ENCODE measurements at regions not wholly inside any gene's neighbourhood (a gene's known extent, or its start where the extent isn't known, plus 50 kb on each side); places are given as distances from the start of the nearest gene placed in this dataset.
"Not testable (repeated sequence)": the region's sequence is repeated elsewhere in the genome, so short reads cannot be mapped to it uniquely, and the experiment has no call there.

DNA sequence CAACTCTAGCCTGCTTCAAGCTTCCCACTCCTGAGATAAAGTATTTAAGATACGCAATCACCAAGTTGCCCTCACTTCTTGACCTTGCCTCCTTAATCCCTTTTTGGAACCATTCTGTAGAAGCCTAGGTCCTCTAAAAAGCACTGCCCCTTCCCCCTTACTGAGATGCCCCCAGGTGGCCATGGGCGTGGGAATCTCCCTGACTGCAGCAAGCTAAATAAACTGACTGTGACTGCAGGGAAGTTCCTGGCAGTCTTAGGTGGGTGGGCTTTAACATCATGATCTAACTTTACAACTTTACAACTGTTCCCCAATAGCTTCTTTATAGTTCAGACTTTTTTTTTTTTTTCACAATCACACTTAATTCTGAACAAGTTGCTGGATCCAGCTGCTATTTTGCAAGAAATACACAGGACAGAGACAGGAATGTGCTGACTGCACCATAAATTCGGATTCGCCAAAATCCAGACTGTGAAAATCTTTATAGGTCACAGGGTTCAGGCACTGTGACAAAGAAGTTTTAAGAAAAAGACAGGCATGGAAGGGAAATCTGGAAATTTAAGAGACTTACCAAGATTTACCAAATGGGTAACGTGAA, 344.2 kb upstream of the SULF2 start:
- ChIA-PET CTCF (no interaction called here), POLR2A (no interaction called here)
- Mint-ChIP-seq H3K9me3 (peaks cover 2% of the 10 kb centered on the region), H3K4me3 (no peak overlapping the region), H3K27ac (no peak overlapping the region), H3K36me3 (ENCODE audit: low read depth) (no peaks in the 10 kb centered on the region), H3K4me1 (ENCODE audit: low read depth) (no peaks in the 10 kb centered on the region), H3K27me3 (peaks cover 6% of the 10 kb centered on the region)
- ATAC-seq (no peak), DNase-seq (no peak)
- TF ChIP-seq, protein P1, sequence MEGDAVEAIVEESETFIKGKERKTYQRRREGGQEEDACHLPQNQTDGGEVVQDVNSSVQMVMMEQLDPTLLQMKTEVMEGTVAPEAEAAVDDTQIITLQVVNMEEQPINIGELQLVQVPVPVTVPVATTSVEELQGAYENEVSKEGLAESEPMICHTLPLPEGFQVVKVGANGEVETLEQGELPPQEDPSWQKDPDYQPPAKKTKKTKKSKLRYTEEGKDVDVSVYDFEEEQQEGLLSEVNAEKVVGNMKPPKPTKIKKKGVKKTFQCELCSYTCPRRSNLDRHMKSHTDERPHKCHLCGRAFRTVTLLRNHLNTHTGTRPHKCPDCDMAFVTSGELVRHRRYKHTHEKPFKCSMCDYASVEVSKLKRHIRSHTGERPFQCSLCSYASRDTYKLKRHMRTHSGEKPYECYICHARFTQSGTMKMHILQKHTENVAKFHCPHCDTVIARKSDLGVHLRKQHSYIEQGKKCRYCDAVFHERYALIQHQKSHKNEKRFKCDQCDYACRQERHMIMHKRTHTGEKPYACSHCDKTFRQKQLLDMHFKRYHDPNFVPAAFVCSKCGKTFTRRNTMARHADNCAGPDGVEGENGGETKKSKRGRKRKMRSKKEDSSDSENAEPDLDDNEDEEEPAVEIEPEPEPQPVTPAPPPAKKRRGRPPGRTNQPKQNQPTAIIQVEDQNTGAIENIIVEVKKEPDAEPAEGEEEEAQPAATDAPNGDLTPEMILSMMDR (IDR thresholded peaks at IDR 0.05), result no peak
- intact Hi-C loops (cut with micrococcal nuclease), result loop anchor here (10.0 kb wide), 1 partner anchor 445 kb away; no protein-coding TSS in a partner anchor

DNA sequence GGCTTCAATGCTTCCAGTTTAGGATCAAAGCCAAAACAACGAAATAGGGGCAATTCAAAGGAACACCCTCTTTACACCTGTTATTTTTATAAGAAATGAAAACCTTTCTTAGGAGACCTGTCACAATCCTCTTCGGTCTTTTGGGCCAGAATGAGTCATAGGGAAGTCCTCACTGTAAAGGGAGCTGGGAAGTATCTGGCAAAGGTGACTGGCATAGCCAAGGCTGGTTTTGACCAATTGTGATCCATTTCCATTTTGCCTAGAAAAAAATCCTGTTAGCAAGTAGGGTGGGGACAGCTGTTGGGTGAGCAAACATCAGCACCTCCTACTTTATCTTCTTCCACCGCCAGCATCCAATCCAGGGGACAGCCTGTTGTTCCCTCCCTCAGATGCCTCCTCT, 343.2 kb upstream of the SULF2 start:
- intact Hi-C loops (cut with micrococcal nuclease), result loop anchor here (10.0 kb wide), 1 partner anchor 444 kb away; no protein-coding TSS in a partner anchor
- TF ChIP-seq, protein P1 (IDR thresholded peaks at IDR 0.05), result no peak
- CTCF ChIA-PET, result no interaction called here
- no peaks in the 10 kb centered on the region for H3K4me1 Mint-ChIP-seq (ENCODE audit: low read depth)
- peaks cover 2% of the 10 kb centered on the region for H3K9me3 Mint-ChIP-seq
- POLR2A ChIA-PET, result no interaction called here
- DNase-seq (no peak), ATAC-seq (no peak)
- H3K27me3 Mint-ChIP-seq, result peaks cover 4% of the 10 kb centered on the region
- no peak overlapping the region for H3K4me3 Mint-ChIP-seq
- H3K27ac Mint-ChIP-seq, result no peak overlapping the region
- H3K36me3 Mint-ChIP-seq (ENCODE audit: low read depth), result no peaks in the 10 kb centered on the region

DNA sequence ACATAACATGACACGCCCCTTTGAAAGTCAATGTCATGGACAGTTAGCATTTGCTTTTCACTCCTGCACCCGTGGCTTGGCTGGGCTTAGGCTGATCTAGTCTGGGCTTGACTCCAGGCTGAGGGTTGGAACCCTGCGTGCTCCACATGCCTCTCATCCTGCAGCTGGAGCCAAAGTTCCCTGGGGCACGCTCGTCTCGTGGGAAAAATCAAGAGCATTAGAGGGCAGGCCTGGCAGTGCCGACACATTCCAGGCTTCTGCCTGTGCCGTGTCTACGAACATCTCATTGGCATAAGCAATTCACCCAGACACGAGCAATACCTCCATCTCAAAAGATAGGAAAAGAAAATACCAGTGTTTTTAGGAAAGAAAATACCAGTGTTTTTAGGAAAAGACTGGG, 342.7 kb upstream of the SULF2 start:
- H3K27me3 Mint-ChIP-seq; CTCF ChIA-PET; ATAC-seq; POLR2A ChIA-PET; H3K27ac Mint-ChIP-seq; H3K36me3 Mint-ChIP-seq (ENCODE audit: low read depth); H3K4me1 Mint-ChIP-seq (ENCODE audit: low read depth); H3K9me3 Mint-ChIP-seq; DNase-seq; H3K4me3 Mint-ChIP-seq: not testable (repeated sequence)
- intact Hi-C loops (cut with micrococcal nuclease), result loop anchor here (10.0 kb wide), 1 partner anchor 443 kb away; no protein-coding TSS in a partner anchor

DNA sequence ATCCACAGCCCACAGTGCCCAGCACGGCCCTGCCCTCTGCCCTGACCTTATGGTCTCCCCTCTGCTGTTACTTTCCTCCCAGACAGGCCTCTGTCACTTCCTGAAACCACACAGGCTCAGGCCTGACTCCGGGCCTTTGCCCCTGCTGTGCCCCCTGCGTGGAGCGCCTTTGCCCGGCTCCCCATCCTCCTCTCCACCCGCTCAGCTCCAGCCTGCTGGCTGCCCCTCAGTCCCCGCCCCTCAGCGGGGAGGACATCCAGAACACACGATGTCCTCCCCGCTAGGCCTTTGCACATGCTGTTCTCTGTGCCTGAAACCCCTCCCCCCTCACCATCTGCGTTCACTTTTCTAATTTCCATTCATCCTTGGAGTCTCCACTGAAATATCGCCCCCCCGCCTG, 341.9 kb upstream of the SULF2 start:
- H3K4me1 Mint-ChIP-seq (ENCODE audit: low read depth); H3K27me3 Mint-ChIP-seq; DNase-seq; H3K36me3 Mint-ChIP-seq (ENCODE audit: low read depth); H3K9me3 Mint-ChIP-seq; H3K27ac Mint-ChIP-seq; CTCF ChIA-PET; H3K4me3 Mint-ChIP-seq; POLR2A ChIA-PET; ATAC-seq: not testable (repeated sequence)
- intact Hi-C loops (cut with micrococcal nuclease), result loop anchor here (10.0 kb wide), 1 partner anchor 442 kb away; no protein-coding TSS in a partner anchor

DNA sequence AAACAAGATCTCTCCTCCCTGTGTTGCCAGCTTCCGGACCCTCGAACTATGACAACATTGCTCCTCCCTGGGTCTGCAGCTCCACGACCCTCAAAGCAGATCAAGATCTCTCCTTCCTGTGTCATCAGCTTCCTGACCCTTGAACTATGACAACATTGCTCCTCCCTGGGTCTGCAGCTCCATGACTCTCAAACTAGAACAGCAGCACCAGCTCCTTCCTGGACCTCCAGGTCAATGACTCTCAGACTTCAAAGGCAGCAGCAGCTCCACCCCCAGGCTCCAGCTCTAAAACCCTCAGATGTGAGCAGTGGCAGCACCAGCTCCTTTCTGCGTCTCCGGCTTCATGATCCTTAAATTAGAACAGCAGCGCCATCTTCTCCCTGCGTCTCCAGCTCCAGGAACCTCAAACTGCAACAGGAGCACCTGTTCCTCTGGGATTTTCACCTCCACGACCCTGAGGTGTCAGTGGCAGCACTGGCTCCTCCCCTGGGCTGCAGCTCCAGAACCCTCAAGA, 341.0 kb upstream of the SULF2 start:
- no peak overlapping the region for H3K4me3 Mint-ChIP-seq
- intact Hi-C loops (cut with micrococcal nuclease), result loop anchor here (10.0 kb wide), 1 partner anchor 441 kb away; no protein-coding TSS in a partner anchor
- DNase-seq, result no peak
- H3K9me3 Mint-ChIP-seq, result no peaks in the 10 kb centered on the region
- ChIA-PET CTCF (no interaction called here), POLR2A (no interaction called here)
- no peak overlapping the region for H3K27ac Mint-ChIP-seq
- peaks cover 2% of the 10 kb centered on the region for H3K27me3 Mint-ChIP-seq
- TF ChIP-seq, protein P1 (IDR thresholded peaks at IDR 0.05), result no peak
- no peak for ATAC-seq
- no peaks in the 10 kb centered on the region for H3K4me1 Mint-ChIP-seq (ENCODE audit: low read depth)
- H3K36me3 Mint-ChIP-seq (ENCODE audit: low read depth), result no peaks in the 10 kb centered on the region

DNA sequence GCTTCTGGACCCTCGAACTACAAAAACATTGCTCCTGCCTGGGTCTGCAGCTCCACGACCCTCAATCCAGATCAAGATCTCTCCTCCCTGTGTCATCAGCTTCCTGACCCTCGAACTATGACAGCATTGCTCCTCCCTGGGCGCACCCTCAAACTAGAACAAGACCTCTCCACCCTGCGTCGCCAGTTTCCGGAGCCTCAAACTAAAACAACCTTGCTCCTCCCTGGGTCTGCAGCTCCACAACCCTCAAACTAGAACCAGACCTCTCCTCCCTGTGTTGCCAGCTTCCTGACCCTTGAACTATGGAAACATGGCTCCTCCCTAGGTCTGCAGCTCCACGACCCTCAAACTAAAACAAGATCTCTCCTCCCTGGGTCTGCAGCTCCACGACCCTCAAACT, 339.7 kb upstream of the SULF2 start:
- DNase-seq, result no peak
- TF ChIP-seq, protein P1 (IDR thresholded peaks at IDR 0.05), result no peak
- ChIA-PET POLR2A (interaction anchor here (1.4 kb wide), 1 partner anchor 13 kb away, joined by 4 read pairs; no protein-coding TSS in a partner anchor), CTCF (interaction anchor here (0.8 kb wide), 1 partner anchor 400 kb away, joined by 3 read pairs; no protein-coding TSS in a partner anchor)
- intact Hi-C loops (cut with micrococcal nuclease), result loop anchor here (10.0 kb wide), 1 partner anchor 440 kb away; no protein-coding TSS in a partner anchor
- Mint-ChIP-seq H3K27me3 (peaks cover 2% of the 10 kb centered on the region), H3K36me3 (ENCODE audit: low read depth) (no peaks in the 10 kb centered on the region), H3K9me3 (no peaks in the 10 kb centered on the region), H3K27ac (no peak overlapping the region), H3K4me3 (no peak overlapping the region), H3K4me1 (ENCODE audit: low read depth) (no peaks in the 10 kb centered on the region)
- no peak for ATAC-seq
